PFSK-1 (cell line): ENCODE measurements at regions not wholly inside any gene's neighbourhood (a gene's known extent, or its start where the extent isn't known, plus 50 kb on each side); places are given as distances from the start of the nearest gene placed in this dataset.

ENCODE experiments used
- FOXP2 ChIP-seq: optimal IDR thresholded peaks from 2 replicates; pipeline ENCODE3; 2011; ENCODE audit warnings: borderline replicate concordance, control low read depth, inconsistent platforms; ENCODE audit not compliant: insufficient read depth; ENCODE audit errors: extremely low read length, extremely low read depth
- POLR2AphosphoS5 ChIP-seq: IDR thresholded peaks from 2 replicates; pipeline ENCODE4 v1.6.1; 2012; ENCODE audit warnings: low read depth, mild to moderate bottlenecking, control low read depth, low read length, moderate library complexity
- REST ChIP-seq, 2 experiments: IDR thresholded peaks; 2 replicates each; pipeline versions ENCODE4 v1.6.1 to v1.8.0; 2011 to 2012; ENCODE audit warnings: low read depth in 2 of 2, low read length in 2 of 2, control low read depth in 1 of 2, inconsistent platforms in 1 of 2, mild to moderate bottlenecking in 1 of 2, moderate library complexity in 1 of 2; ENCODE audit not compliant: insufficient read depth in 1 of 2
- TAF1 ChIP-seq: IDR thresholded peaks from 2 replicates; pipeline ENCODE4 v1.6.1; 2012; ENCODE audit warnings: low read length, control low read depth, borderline replicate concordance; ENCODE audit not compliant: insufficient read depth

GRCh38 chr10:109587366-109587765 is 335.9 kb downstream of the XPNPEP1 start:
- TF ChIP-seq REST (IDR thresholded peaks at IDR 0.05; ENCODE audit: insufficient read depth in 1 of 2, low read depth in 2 of 2, low read length in 2 of 2) (no peak), POLR2AphosphoS5 (no peak), FOXP2 (no peak), TAF1 (no peak)
